Effector memory CD8-positive, alpha-beta T cell (primary cell): ENCODE measurements at regions not wholly inside any gene's neighbourhood (a gene's known extent, or its start where the extent isn't known, plus 50 kb on each side); places are given as distances from the start of the nearest gene placed in this dataset.
"Not testable (repeated sequence)": the region's sequence is repeated elsewhere in the genome, so short reads cannot be mapped to it uniquely, and the experiment has no call there.

ENCODE experiments used
- ATAC-seq: fragments of 150-1000 bp; cut with Tn5 transposase; replicated peaks from 2 replicates; pipeline ENCODE4 v1.10.0; 2021; ENCODE audit warnings: mild to moderate bottlenecking, moderate library complexity
- DNase-seq, 3 experiments: peaks; one replicate each; pipeline ENCODE4 v3.0.0; 2021
- H3K27ac Mint-ChIP-seq, 2 donors: one replicate each; pipeline ENCODE4 v1.8.0; 2022; ENCODE audit warnings: mild to moderate bottlenecking in 2 of 2, mixed read lengths in 2 of 2, moderate library complexity in 2 of 2
- H3K27me3 Mint-ChIP-seq, 2 donors: one replicate each; pipeline ENCODE4 v1.8.0; 2022; ENCODE audit warnings: mixed read lengths in 2 of 2
- H3K36me3 Mint-ChIP-seq: one replicate; pipeline ENCODE4 v1.8.0; 2022; ENCODE audit warnings: mild to moderate bottlenecking, moderate library complexity, mixed read lengths; ENCODE audit not compliant: insufficient read depth
- H3K4me1 Mint-ChIP-seq, 2 donors: one replicate each; pipeline ENCODE4 v1.8.0; 2022; ENCODE audit warnings: low read depth in 2 of 2, mixed read lengths in 2 of 2
- H3K4me3 Mint-ChIP-seq, 2 donors: one replicate each; pipeline ENCODE4 v1.8.0; 2022; ENCODE audit warnings: mild to moderate bottlenecking in 2 of 2, mixed read lengths in 2 of 2, moderate library complexity in 2 of 2
- H3K9me3 Mint-ChIP-seq, 2 donors: one replicate each; pipeline ENCODE4 v1.8.0; 2022; ENCODE audit warnings: mixed read lengths in 2 of 2

DNA sequence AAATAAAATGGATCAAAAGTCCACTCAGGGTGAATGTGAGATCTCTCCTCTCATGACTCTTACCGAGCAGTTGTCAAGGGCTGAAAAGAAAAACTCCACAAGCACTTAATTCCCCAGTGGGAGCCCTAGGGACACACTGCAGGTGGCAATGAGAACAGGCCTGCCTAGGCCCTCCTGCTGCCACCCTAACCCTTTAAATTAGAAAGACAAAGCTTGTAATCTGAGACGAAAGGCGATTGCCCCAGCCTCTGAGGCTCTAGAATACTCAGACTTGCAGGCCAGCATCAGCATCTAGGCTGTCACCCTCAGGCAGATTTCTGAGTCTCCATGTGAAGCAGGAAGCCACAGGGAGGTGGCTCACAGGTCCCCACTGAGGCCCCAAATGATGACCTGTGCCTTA lies 457.0 kb upstream of the MYT1L start:
- Mint-ChIP-seq H3K4me3 (no peak overlapping the region), H3K9me3 (peaks cover 3 to 7% of the 10 kb centered on the region in 2 donors), H3K27me3 (peaks cover 18 to 47% of the 10 kb centered on the region in 2 donors), H3K36me3 (no peaks in the 10 kb centered on the region), H3K27ac (no peak overlapping the region), H3K4me1 (no peaks in the 10 kb centered on the region)
- DNase-seq (no peak), ATAC-seq (no peak)

DNA sequence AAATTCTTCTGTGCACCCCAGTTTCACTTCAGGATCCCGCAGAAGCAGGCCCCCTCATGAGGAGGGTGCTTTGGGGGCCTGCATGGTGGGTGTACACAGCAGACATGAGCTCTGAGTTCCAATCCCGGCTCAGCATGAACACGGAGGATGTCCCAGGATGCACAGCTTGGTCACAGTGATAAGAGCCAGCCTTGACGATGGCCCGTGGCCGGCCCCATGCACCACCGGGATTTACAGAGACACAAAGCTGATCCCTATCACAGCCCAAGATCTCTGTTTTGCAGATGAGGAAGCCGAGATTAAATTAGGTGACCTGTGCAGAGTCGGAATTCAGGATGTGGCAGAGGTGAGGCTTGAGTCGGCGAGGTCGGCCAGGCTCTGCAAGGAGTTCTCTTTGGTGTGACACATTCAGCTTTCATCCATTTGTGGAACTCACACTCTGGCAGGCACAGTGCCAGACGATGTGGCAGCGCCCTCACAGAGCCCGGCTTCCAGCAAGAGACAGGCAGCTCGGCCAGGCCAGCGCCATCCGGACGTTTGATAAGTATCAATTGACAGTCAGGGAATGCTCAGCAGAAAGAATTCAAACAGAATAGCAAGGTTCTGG lies 456.3 kb upstream of the MYT1L start:
- Mint-ChIP-seq H3K27ac (no peak overlapping the region), H3K9me3 (peaks cover 3 to 7% of the 10 kb centered on the region in 2 donors)

DNA sequence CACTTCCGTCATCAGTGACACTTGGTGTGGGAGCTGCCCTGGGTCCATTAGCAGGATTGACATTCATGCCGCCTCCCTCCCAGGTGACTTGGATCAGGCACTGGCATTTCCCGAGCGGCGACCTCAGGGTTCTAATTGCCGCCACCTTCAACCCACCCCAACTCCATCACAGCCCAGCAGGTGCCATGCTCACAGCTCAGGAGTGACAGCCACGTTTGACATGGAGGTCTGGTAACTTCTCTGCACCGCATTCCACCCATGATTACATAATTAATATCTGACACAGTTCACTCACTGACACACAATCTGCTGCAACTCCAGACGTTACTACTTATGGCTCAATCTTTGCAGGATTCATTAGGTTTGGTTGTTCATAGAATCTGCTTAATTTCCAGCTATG lies 450.9 kb upstream of the MYT1L start:
- Mint-ChIP-seq H3K27ac (no peak overlapping the region), H3K27me3 (peaks cover 5 to 18% of the 10 kb centered on the region in 2 donors), H3K4me1 (no peaks in the 10 kb centered on the region), H3K4me3 (no peak overlapping the region), H3K9me3 (peaks cover 23 to 34% of the 10 kb centered on the region in 2 donors), H3K36me3 (no peaks in the 10 kb centered on the region)
- no peak for DNase-seq
- no peak for ATAC-seq

More for the DNA sequence above, 456.3 kb upstream of the MYT1L start:
- Mint-ChIP-seq H3K36me3 (no peaks in the 10 kb centered on the region), H3K4me3 (no peak overlapping the region), H3K27me3 (peaks cover 16 to 41% of the 10 kb centered on the region in 2 donors), H3K4me1 (no peaks in the 10 kb centered on the region)
- no peak for DNase-seq
- ATAC-seq = no peak

DNA sequence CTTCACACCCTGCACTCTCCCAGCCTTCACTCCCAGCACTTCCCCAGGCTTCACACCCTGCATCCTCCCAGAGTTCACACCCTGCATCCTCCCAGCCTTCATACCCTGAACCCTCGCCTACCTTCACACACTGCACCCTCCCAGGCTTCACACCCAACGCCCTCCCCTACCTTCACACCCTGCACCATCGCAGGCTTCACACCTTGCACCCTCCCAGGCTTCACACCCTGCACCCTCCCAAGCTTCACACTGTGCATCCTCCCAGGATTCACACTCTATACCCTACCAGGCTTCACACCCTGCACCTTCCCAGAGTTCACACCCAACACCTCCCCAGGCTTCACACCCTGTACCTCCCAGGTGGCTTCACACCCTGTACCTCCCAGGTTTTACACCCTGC lies 448.7 kb upstream of the MYT1L start:
- peaks cover 28 to 34% of the 10 kb centered on the region in 2 donors for H3K9me3 Mint-ChIP-seq
- no peak overlapping the region for H3K4me3 Mint-ChIP-seq
- ATAC-seq (no peak), DNase-seq (no peak)
- no peak overlapping the region for H3K27ac Mint-ChIP-seq
- no peaks in the 10 kb centered on the region for H3K4me1 Mint-ChIP-seq
- H3K36me3 Mint-ChIP-seq = no peaks in the 10 kb centered on the region
- peaks cover 5 to 9% of the 10 kb centered on the region in 2 donors for H3K27me3 Mint-ChIP-seq

DNA sequence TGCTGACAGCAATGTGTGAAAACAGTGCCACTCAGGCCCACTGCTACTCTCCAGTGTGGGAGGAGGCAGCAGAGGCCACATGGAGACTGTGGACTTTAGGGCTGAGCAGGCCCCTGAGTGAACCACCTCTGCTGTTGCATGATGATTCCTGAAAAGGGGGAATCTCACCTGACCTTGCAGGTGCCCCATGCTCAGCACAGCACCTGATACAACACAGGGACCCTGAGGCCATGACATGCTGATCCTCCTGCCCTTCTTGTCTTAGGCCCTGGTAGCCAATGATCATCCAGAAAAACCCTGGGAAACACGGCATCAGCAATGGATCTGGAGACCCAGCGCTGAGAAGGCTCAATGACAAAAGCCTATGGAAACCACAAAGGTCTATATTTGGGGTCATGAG lies 446.8 kb upstream of the MYT1L start:
- DNase-seq (no peak), ATAC-seq (no peak)
- H3K4me3 Mint-ChIP-seq = no peak overlapping the region
- no peak overlapping the region for H3K27ac Mint-ChIP-seq
- no peaks in the 10 kb centered on the region for H3K4me1 Mint-ChIP-seq
- no peaks in the 10 kb centered on the region for H3K36me3 Mint-ChIP-seq
- no peaks in the 10 kb centered on the region for H3K27me3 Mint-ChIP-seq
- H3K9me3 Mint-ChIP-seq = peaks cover 25 to 26% of the 10 kb centered on the region in 2 donors

DNA sequence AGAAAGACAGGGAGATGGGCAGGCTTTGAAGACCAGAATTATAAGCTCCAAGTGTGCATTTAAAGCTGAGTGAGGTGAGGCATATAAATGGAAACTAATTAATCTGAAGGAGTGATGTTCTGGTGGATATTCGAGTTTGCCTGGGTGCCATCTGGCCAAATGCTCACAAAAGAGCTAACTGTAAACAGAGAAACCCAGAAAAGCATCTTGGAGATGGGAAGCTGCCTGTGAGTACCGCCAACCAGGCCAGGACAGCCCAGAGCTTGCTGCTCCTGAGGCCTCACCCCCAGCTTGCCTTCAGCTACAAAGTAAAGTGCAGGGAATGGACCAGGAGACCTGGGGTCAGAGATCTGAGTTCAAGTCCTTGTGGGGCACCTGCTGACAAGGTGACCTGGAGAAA lies 446.1 kb upstream of the MYT1L start:
- DNase-seq (no peak), ATAC-seq (no peak)
- Mint-ChIP-seq H3K9me3 (peaks cover 25 to 26% of the 10 kb centered on the region in 2 donors), H3K27ac (no peak overlapping the region), H3K27me3 (no peaks in the 10 kb centered on the region), H3K4me1 (no peaks in the 10 kb centered on the region), H3K36me3 (no peaks in the 10 kb centered on the region), H3K4me3 (no peak overlapping the region)

DNA sequence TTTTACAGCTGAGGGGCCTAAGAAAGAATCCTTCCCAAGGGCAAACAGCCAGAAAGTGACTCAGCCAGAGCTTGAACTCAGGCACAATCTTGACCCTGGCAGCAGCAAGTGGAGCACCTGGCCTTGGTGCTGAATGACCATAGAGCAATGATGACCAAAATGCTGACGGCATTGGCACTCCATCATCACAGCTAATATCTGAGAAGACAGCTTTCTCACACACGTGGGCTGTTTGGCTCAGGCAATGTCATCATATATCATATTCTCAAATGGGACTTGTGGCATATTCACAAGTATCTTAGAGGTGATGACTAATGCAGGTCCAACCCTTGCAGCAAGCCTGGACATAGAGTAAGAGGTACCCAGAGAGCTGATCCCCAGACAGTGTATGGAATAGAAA lies 443.9 kb upstream of the MYT1L start:
- DNase-seq (no peak), ATAC-seq (no peak)
- Mint-ChIP-seq H3K4me3 (no peak overlapping the region), H3K27me3 (no peaks in the 10 kb centered on the region), H3K9me3 (peaks cover 11 to 14% of the 10 kb centered on the region in 2 donors), H3K4me1 (no peaks in the 10 kb centered on the region), H3K27ac (no peak overlapping the region), H3K36me3 (no peaks in the 10 kb centered on the region)

DNA sequence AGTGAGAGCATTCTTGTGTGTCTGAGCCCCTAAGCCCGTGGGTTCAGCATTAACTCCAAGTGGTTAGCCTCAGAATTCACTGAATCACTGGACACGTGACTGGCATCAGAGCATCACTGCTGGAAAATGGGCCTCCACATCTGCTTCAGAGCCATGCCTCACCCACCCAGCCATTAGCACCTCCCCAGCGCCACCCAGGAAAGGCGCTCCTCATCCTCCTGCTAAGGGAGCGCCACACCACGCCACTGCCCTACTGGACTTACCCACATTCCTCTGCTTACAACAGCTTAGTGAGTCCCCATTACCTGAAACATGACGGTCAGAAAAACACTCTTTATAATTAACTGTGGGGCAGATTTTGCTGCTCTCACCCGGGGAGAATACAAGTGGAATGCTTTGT lies 442.6 kb upstream of the MYT1L start:
- Mint-ChIP-seq H3K4me3 (no peak overlapping the region), H3K4me1 (no peaks in the 10 kb centered on the region), H3K27ac (no peak overlapping the region), H3K27me3 (no peaks in the 10 kb centered on the region), H3K9me3 (peaks cover 0 to 5% of the 10 kb centered on the region in 2 donors), H3K36me3 (no peaks in the 10 kb centered on the region)
- no peak for DNase-seq
- ATAC-seq = no peak

DNA sequence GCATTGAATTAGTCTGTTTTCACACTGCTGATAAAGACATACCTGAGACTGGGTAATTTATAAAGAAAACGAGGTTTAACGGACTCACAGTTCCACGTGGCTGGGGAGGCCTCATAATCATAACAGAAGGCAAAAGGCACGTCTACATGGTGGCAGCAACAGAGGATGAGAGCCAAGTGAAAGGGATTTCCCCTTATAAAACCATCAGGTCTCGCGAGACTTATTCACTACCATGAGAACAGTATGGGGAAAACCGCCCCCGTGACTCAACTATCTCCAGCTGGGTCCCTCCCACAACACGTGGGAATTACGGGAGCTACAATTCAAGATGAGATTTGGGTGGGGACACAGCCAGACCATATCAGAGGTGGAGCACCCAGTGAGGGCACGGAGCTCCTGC lies 442.0 kb upstream of the MYT1L start:
- not testable (repeated sequence) for H3K27ac Mint-ChIP-seq

DNA sequence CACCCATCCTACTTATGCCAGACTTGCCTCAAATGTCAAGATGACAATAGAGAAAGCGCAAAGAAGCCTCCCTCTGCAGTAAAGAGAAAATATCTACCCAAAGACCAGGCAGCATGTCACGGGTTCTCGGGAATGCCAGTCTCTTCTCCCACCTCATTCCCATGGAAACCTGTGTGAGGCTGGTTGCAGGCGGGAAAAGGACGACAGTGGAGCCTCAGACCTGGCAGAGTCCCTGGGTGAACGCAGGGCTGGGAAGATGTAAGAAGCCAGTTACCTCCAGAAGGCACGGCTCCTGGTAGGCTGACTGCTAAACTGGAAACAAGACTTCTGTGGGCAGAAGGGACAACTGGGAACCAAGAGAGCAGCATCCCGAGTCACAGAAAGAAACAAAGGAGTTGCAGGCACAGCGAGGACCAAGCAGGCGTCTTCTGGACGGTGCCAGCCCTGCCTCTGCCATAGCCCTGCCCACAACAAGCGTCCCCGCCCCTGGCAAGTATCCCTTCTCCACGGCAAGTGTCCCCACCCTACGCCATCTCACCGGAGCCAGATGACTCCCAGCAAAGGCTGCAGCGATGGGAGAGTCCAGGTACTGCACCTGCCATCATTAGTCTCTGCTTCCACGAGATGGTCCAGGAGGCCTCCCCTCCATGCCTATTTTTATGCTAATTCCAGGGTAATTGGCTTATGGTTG lies 440.8 kb upstream of the MYT1L start:
- no peaks in the 10 kb centered on the region for H3K4me1 Mint-ChIP-seq

More for the DNA sequence above, 442.0 kb upstream of the MYT1L start:
- H3K9me3 Mint-ChIP-seq, H3K4me3 Mint-ChIP-seq, H3K4me1 Mint-ChIP-seq, H3K36me3 Mint-ChIP-seq, H3K27me3 Mint-ChIP-seq, ATAC-seq, DNase-seq: not testable (repeated sequence)

DNA sequence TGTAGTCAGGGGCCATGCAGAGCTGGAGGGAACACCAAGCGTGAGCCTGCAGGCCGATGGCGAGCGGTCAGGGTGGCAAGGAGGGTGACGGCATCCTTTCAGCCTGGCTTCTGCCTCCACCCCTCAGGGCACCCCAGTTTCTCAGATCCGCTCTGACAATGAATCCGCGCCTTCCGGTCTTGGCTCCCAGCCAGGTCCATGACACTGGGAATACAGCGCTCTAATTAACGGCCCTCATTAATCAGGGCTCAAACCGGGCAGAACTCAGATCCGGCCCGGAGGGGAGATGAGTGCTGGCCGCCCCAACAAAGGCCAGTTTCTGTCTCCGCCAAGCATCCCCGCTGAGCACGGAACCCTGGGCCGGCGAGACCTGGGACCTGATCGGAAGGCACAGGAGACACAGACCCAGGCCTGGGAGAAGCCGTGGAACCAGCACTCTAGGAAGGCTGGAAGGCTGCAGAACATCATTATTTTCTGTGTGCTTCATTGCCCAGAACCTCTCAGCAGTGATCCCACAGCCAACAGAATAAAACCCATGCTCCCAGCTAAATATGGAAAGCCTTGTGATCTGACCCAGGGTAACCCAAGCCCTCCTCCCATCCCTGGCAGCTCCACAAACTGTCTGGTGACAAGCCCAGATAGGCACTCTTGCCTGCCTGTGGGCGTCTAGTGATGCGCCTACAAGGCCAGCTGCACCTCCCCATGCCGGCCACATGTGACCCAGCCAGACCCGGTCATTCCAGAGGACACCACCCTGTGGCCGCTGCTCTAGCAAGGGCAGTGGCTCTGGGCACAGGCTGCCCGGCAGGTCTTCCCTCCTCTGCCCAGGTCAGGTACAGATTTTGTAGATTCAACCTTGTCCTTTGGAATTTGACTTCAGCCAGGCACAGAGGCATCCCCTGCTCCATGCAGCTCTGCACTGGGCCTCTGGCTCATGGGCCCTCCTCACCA lies 438.7 kb upstream of the MYT1L start:
- Mint-ChIP-seq H3K27me3 (no peaks in the 10 kb centered on the region), H3K36me3 (no peaks in the 10 kb centered on the region), H3K4me3 (no peak overlapping the region), H3K9me3 (no peaks in the 10 kb centered on the region), H3K27ac (no peak overlapping the region), H3K4me1 (no peaks in the 10 kb centered on the region)
- ATAC-seq (no peak), DNase-seq (no peak)

More for the DNA sequence above, 440.8 kb upstream of the MYT1L start:
- H3K4me3 Mint-ChIP-seq = no peak overlapping the region
- H3K27ac Mint-ChIP-seq = no peak overlapping the region
- DNase-seq (no peak), ATAC-seq (no peak)
- H3K36me3 Mint-ChIP-seq = no peaks in the 10 kb centered on the region
- no peaks in the 10 kb centered on the region for H3K27me3 Mint-ChIP-seq
- peaks cover 0 to 5% of the 10 kb centered on the region in 2 donors for H3K9me3 Mint-ChIP-seq

DNA sequence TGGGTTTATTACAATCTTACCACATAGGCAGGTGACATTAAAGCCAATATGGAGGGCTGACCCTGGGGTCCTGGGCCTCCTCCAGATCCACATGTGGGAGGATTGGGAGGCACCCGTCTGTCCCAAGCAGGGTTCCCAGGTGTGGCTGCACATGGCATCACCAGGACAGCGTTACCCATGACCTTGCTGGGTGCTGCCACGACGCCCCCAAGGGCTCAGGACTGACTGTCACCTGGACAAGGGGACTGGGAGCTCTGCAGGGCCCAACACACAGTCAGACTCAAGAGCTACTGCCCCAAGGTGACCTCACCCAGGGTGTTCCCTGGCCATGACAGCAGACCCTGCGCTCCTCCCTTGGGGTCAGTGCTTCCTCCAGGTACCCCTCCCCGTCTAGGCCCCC lies 437.4 kb upstream of the MYT1L start:
- H3K36me3 Mint-ChIP-seq = no peaks in the 10 kb centered on the region
- DNase-seq (no peak), ATAC-seq (no peak)
- no peaks in the 10 kb centered on the region for H3K27me3 Mint-ChIP-seq
- H3K27ac Mint-ChIP-seq = no peak overlapping the region
- H3K4me1 Mint-ChIP-seq = no peaks in the 10 kb centered on the region
- no peak overlapping the region for H3K4me3 Mint-ChIP-seq
- no peaks in the 10 kb centered on the region for H3K9me3 Mint-ChIP-seq

DNA sequence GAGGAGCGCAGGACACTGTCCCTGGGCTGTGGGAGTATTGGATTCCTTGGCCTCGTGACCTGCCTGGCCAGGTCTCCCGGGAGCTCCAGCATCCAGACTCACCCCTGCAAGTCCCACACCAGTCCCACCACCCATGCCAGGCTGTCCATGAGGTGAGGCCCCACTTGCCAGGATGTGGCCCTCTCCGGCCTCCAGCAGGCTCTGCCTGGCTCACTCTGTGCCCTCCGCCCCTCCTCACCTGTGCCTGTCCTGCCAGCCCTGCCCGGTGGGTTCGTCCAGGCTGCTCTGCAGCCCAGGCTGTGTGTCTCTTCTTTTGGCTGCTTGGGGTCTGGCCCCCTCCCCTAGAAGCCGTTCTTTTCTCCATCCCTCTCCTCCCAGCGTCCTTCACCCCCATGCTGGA lies 436.8 kb upstream of the MYT1L start:
- no peaks in the 10 kb centered on the region for H3K36me3 Mint-ChIP-seq
- no peaks in the 10 kb centered on the region for H3K27me3 Mint-ChIP-seq
- no peaks in the 10 kb centered on the region for H3K9me3 Mint-ChIP-seq
- no peak for ATAC-seq
- H3K27ac Mint-ChIP-seq = no peak overlapping the region
- no peak for DNase-seq
- no peaks in the 10 kb centered on the region for H3K4me1 Mint-ChIP-seq
- H3K4me3 Mint-ChIP-seq = no peak overlapping the region
